ENCODE measurements at regions not wholly inside any gene's neighbourhood (a gene's known extent, or its start where the extent isn't known, plus 50 kb on each side); places are given as distances from the start of the nearest gene placed in this dataset.
"Not testable (repeated sequence)": the region's sequence is repeated elsewhere in the genome, so short reads cannot be mapped to it uniquely, and the experiment has no call there.

DNA sequence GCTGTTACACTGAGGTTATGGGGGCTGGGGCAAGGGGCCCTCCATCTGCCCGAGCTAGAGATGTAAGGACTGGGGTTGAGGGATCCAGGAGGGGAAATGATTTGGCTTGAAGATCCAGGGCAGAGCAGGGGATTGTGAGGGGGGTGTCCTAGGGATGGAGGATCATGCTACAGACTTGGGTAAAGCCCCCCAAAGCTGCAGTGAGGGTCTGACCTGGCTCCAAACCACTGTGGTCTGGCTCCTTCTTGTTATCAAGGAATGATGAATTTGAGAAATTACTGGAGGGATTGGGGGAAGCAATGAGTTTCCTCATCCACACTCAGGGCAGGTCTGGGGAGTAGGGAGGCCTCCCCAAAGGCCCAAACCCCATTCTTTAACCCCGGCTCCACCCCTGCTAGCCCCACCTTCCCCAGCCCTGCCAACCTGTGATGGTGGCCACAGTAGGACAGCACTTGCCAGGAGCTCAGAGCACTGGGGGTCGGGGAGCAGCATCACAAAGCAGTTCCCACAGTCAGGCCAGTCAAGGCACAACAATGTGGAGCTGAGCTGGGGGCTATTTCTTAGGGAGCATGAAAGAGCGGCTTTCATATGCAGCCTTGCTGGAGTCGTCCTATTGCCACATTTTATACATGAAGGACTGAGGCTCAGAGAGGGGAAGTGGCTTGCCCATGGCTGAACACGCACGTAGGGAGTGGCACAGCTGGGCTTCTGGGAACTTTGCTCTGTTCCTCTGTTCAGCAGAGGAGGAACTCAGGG is 165.5 kb downstream of the EFNB1 start:
- no peak for DNase-seq

DNA sequence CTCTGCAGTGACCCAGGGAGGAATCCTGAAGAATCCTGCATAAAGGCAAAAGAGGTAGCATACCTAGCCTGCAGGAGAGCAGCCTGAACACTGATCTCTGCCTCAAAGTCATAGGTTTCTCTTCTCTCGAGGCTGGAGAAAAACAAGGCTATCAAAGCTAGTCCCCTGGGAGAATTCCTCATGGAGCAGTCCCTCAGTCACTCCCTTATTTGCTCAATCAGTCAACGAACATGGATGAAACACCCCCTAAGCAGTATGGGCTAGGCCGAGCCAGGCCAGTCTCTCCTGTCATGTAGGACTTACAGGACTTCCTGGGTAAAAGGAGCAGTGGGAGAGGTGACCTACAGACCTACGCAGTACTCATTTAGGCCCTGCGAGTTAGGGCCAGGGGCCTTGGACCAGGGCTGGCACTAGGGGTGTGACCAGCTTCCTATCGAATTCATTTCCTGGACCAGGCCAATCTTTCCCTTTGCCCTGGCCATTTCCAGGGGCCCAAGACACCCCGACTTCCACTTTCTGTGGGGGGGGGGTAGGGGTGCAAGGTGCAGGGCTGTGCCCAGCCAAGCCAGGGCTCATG is 164.1 kb downstream of the EFNB1 start:
- DNase-seq: no peak

DNA sequence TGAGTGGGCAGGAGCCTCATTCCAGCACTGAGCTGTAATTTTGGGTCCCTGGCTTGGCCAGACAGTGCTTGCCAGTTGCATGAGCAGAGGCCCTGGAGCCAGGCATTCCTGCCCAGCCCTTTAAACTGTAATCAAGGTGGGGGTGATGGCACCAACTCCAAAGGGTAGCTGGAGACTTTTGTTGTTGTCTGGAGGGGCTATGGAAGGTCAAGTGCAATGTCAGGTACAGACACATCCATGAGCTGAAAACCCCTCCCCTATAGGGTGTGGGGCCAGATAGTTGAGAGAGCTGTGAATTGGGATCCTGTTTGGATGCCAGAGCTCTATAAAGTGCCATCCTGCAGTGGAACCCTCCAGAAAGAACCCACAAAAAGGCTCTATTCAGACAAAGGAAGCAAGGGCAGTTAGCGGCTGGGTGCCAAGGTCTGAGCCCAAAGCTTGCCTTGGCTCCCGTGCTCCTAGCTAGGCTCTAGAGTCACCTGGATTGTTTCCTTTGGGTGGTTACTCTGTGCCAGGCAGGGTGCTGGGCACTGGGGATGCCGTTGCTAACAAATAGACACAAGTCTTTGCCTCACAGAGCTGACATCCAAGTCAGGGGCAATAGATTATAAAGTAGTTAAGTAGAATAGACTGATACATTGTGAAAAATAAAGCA is 163.0 kb downstream of the EFNB1 start:
- no peak for DNase-seq

DNA sequence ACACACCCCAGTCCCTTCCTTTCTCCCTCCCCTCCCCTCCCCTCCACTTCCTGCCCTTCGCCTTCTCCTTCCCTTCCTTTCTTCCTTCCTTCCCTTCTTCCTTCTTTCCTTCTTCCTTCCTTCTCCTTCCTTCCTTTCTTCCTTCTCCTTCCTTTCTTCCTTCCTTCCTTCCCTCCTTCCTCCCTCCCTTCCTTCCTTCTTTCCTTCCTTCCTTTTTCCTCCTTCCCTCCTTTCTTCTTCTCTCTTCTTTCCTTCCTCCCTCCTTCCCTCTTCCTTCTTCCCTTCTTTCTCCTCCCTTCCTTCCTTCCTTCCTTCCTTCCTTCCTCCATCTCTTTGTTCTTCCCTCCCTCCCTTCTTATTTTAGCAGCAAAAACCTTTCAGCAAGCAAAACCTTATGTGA is 162.1 kb downstream of the EFNB1 start:
- no peak for DNase-seq

DNA sequence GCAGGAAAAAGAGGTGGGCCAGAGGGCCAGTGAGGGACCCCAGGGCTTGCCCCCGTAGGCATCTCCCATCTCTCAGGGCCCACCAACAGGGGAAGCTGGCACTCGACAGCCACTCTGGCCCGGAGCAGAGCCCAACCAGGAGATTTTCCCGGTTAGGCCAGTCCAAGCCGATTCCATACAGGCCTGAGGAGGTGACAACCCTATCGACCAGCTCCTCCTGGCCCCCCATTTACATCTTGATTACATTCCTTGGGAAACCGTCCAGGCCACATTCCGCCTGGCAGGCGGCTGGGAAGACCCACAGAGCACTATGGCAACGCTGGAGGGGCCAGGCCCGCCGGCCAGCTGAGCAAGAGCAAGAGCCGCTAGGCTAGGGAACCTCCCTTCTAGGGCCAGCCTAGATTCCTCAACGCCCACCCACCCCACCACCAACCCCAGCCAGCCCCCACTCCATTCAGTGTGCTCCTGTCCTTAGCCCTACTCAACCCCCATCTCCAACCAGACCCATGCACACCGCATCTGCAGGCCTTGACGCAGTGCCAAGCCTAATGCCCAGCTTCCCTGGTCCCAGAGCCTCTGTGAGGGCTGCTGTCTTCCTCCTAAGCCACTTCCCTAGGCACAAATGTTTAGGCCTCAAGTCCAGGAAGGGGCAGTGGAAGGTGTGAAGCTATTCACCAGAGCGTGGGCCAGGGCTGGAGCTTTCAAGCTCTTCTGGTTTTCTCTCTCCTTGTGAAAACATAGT is 161.2 kb downstream of the EFNB1 start:
- peak; percentile 0 for DNase-seq

DNA sequence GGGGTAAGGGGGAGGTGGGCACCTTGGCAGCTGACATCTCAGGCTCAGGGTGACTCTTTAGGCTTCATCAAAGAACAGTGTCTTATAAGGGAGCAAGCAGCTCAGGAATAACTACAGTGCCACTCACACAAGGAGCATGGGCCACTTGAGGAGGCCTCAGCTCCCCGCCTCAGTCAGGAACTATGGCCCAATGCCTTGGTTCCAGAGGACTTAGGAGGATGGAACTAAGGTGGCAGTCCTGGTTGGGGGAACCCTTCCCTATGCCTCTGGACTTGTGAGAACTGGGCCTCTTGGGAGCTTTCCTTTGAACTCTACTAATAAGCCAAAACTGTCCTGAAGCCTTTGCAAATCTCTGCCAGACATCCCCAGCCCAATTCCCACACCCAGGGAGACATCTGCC is 160.6 kb downstream of the EFNB1 start:
- DNase-seq: no peak

DNA sequence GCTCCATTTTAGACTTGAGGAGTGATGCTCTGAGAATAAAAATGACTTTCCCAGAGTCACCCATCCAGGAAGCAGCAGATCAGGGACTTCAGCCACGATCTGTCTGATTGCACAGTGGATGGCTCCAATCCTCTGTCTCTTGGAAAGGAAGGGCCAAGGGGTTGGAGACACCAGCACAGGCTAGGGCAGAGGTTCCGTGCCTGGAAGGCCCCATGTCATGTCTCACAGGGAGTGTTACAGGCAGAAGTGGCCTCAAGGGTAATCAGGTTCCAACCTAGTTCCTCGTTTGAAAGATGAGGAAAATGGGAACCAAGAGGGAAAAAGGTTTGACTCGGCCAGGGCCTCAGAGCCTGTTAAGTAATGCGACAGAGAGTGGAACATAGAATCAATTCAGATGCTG is 160.0 kb downstream of the EFNB1 start:
- no peak for DNase-seq

DNA sequence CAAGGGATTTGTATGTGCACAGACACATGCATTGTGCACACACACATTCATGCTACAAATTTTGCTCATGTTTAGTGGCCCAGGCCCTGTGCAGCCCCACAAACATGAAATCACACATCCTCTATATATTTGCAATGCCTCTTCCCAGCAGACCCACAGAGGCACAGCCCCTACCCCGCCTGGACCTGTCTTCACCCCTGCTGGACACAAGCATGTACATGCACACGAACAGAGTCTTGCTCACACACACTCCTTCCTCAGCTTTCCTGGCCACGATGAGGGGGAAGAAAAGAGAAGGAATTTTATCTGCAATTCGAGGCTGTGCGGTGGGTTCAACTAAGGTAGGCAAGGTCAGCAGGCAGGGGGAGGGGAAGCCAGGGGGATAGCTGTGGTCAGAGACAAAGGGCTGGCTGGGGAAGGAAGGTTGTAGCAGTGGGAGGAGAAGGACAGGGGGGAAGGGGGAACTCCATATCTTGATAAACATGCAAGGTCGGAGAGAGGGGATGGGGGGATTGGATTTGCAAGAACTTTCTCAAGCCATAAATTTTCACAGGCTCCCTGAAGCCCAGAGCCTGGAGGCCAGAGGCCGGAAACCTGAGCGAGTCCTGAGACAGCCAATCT is 156.4 kb downstream of the EFNB1 start:
- no peak for DNase-seq

DNA sequence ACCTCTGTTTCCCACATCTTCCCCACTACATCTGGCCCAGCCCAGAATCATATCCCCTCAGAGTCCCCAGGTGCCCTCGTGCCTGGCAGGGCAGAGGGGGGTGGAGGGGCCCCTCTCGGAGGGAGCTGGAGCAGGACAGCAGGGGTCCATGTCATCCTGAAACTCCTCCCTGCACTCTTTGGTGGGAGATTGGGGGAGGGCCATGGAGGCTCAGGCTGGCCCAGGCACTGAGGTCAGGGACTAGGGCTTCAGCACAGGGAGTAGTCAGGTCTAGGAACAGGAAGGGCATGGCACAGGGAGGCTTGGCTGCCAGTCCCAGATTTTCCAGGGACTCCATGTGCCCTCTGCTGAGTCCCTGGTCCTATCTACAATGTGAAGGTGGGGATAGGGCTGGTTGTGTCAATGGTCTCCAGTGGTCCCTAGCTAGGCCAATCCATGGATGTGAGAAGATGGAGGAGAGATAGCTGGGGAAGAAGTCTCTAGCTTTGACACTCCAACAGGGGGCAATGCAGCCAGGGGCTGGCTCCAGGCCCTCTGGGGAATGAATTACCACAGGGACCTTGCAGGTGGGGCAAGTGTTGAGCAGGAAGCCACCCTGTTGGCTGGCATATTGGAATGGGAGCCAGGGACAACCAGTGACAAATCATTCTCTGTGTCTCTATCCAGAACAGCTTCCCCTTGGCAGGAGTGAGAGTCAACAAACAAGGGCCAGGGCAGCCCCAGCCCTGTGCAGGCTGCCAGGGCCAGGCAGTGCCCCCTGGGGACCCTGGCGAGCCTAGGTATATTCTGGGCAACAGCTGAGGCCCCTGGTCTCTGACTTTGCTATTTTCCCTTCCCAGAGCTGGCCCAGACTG is 154.4 kb downstream of the EFNB1 start:
- DNase-seq: no peak

DNA sequence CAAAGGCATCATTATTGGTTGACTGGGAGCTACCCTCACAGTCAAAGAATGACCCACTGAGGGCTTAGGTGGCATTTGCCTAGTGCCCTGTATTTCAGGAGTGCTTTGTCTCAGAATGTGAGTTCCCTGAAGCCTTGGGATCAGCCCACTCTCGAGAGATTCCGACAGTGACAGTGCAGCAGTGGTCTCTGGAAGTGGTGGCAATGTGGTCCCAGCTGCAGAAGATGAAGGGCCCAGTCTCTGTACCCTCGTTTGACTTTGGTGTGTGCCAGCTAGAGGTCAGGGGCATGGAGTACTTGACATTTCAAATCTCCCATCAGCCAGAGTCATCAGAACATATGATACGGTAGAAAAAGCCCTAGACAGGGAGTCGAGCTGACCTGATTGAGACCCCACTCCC is 153.7 kb downstream of the EFNB1 start:
- no peak for DNase-seq

DNA sequence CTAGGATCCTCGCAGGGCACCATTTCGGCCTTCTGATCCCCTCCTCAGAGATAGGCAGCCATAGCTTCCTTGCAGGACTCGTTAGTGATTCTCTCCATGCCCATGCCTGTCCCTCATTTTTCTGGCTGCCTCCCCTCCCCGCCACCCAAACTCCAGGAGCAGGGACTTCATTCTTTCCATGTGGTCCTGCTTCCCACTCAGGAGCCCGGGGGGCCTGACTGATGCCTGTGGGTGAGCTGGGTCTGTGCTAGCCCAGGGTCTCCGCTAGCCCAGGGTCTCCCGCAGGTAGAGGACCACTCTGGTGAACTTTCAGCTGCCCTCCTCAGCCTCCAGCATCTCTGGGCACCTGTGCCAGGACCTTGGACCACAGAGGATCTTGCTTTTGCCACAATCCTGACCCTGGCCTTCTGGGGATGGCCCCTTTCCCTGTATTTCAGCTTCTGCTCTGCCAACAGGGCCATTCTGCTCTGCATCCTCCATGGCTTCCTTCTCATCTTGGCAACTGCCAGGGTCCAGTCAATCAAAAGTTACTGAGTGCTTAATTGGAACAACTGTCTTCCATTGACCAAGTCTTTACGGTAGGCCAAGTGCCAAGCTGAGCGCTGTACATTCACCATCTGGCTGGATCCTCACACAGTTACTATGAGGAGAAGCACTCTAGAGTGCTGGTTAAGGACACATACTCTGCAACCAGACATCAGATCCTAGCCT is 152.2 kb downstream of the EFNB1 start:
- DNase-seq: no peak

DNA sequence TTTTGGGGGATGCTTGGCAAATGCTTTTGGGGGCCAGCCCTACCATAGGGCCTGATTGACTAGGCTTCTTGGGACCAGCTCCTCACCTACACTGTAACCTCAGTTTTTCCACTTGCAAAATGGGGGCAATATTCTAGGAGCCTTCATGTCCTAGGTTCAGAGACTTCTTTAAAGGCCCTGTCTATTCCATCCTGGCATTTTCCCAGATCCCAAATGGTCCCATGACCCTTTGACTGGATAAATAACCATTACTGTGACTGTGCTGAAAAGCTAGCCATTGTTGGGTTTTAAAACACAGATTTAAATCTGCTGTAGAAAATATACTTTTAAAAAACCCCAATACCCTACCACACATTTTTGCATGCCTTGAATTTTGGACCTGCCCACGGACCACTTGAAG is 149.8 kb downstream of the EFNB1 start:
- DNase-seq: no peak

DNA sequence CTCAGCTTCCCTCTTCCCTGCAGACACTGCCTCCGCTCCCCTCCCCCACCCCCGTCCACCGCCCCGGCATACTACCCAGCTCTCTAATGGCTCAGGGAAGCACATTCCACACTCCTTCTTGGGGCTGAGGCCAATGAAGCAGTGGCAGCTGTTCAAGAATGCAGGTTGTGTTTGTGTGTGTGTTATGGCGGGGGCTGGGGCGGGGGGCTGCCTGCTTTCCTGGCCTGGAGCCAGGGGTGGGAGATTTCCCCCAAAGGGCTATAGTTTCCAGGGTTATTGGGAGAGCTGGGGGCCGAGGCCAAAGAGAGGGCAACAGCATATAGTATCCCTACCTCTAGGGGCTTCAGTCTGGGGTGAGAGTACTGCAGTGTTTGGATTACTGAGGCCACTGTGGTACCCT is 149.4 kb downstream of the EFNB1 start:
- no peak for DNase-seq

DNA sequence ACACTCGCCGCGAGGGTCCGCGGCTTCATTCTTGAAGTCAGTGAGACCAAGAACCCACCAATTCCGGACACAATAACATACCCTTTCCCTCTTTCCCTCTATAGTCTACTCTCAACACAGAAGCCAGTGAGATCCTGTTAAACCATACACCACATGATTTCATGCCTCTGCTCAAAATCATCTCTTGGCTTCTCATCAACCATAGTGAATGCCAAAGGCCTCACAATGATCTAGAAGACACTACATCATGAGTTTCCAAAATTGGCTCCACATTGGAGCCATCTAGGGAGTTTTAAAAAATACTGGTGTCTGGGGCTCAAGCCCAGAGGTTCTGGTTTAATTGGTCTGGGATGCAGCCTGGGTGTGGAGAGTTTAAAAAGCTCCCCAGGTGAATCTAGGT is 124.5 kb downstream of the EFNB1 start:
- DNase-seq: no peak

DNA sequence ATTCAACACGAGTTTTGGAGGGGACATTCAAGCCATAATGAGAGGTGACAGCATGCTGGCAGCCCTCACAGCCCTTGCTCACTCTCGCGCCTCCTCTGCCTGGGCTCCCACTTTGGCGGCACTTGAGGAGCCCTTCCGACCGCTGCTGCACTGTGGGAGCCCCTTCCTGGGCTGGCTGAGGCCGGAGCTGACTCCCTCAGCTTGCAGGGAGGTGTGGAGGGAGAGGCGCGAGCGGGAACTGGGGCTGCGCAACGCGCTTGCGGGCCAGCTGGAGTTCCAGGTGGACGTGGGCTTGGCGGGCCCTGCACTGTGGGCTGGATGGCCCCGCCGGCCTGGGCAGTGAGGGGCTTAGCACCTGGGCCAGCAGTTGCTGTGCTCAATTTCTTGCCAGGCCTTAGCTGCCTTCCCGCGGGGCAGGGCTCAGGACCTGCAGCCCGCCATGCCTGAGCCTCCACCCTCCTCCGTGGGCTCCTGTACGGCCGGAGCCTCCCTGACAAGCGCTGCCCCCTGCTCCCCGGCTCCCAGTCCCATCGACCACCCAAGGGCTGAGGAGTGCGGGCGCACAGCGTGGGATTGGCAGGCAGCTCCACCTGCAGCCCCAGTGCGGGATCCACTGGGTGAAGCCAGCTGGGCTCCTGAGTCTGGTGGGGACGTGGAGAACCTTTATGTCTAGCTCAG is 123.3 kb downstream of the EFNB1 start:
- not testable (repeated sequence) for DNase-seq

DNA sequence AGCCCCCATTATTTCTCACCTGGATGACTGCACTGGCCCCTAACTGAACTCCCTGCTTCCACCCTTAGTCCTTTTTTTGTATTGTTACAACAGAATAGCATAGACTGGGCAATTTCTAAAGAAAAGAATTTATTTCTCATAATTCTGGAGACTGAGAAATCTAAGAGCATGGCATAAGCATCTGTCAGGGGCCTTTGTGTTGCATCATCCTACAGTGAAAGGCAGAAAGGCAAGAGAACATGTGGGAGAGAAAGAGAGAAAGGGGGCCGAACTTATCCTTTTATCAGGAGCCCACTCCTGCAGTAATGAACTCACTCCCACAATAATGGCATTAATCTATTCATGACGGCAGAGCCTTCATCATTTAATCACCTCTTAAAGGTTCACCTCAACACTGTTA is 122.1 kb downstream of the EFNB1 start:
- no peak for DNase-seq

DNA sequence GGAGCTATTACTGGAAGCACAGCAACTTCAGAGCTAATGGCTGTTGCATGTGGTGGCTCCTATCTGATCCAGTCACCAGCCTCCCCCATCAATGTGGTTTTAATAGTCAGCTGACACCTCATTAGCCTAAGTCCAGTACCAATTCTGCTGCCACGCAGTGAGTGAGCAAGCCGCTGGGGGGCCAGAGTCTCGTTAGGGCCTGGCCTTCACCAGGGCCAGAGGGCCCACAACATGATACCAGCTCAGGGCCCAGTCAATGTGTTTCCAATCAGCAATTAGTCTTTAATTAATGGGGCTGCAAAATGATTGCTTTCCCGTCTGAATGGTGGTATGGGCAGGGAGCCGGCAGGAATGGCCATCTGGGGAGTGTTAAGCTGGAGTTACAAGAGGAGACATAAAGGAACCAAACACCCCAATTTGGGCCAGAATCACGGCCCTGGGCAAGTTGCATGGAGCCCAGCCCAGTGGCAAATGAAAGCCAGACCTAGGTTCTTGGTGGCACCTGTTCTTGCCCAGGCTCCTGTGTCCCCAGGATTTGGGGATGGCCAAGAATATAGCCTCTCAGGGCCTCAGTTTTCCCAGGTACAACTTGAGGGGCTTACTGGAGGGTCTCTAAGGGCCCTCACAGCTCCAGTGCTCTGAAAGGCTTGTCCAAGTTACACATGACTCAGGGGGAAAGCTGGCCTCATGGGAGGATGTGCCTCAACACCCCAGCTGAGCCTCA is 119.2 kb downstream of the EFNB1 start:
- DNase-seq: no peak

DNA sequence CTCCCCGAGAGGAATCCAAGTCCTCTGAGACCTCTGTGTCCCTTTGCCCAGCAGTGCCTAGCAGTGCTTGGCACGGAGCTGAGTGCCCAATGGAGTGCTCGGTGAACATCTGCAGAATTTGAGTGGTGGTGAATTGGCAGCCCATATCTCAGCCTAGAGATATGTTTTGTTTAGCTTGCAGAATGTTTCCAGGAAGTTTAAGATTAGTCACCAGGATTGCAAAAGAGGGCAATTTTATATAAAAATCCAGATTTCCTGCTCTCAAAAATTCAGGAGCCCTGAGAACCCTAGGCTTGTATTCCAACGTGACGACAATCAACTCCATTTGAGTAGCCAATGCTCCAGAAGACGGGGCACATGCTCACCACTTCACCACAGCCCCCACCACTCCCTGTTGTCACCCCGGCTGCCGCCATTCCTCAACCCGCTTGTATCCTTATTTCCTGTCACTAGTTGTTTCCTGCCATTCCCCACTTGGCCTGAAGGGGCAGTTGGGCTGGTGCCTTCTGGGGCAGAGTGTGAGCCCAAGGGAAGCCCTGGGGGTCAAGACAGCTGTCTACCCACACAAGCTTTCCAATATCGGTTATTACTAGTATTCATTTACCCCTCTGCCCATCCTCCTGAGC is 116.9 kb downstream of the EFNB1 start:
- no peak for DNase-seq

DNA sequence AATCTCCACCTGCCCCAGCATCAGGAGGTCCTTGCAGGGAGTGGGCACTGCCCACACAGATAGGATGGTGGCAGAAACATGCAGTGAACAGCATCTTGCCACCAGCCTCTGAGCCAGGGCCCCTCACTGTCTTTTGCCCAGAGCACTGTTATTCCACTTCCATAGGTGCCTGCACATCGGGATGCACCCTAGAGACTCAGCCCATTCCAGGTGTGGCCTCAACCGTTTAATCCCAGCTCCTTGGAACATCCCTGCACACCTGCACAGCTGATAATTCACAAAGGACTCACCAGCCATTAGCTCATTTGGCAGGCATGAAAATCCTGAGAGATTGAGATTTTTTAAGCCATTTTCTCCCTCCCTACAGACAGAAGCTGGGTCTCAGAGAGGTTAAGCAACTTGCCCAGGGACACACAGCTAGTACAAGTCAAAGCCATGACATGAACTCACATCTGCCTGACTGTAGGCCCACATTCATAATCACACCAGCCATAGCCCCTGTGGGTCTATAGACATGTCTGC is 116.3 kb downstream of the EFNB1 start:
- no peak for DNase-seq

DNA sequence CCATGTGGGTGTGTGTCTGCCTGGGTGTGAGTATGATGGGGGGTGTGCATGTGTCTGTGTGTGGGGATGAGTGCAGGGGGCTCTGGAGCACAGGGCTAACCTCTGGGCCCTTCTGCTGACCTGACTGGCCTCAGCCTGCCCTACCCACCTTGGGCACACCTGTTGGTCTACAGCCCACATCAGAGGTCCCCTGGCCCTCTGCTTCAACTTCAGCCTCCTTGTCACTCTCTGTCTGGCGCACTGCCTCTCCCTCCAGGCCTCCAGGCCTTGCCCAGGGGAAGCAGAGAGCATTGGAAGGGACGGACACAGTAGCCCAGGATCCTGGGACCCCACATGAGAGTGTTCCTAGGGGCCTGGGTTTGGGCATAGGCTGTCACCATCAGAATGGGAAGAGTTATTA is 115.4 kb downstream of the EFNB1 start:
- no peak for DNase-seq

Data from amniotic stem cell (primary cell).